ENCODE measurements at regions not wholly inside any gene's neighbourhood (a gene's known extent, or its start where the extent isn't known, plus 50 kb on each side); places are given as distances from the start of the nearest gene placed in this dataset.
A peak's percentile ranks its signal among the peaks of the same experiment; 100 is the strongest.
"Not testable (repeated sequence)": the region's sequence is repeated elsewhere in the genome, so short reads cannot be mapped to it uniquely, and the experiment has no call there.

DNA sequence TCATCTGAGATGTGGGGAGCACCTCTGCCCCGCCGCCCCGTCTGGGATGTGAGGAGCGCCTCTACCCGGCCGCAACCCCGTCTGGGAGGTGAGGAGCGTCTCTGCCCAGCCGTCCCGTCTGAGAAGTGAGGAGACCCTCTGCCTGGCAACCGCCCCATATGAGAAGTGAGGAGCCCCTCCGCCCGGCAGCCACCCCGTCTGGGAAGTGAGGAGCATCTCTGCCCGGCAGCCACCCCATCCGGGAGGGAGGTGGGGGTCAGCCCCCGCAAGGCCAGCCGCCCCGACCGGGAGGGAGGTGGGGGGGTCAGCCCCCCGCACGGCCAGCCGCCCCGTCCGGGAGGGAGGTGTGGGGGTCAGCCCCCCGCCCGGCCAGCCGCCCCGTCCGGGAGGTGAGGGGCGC lies 89.9 kb downstream of the PHLDA1 start:
- not testable (repeated sequence) for DNase-seq

DNA sequence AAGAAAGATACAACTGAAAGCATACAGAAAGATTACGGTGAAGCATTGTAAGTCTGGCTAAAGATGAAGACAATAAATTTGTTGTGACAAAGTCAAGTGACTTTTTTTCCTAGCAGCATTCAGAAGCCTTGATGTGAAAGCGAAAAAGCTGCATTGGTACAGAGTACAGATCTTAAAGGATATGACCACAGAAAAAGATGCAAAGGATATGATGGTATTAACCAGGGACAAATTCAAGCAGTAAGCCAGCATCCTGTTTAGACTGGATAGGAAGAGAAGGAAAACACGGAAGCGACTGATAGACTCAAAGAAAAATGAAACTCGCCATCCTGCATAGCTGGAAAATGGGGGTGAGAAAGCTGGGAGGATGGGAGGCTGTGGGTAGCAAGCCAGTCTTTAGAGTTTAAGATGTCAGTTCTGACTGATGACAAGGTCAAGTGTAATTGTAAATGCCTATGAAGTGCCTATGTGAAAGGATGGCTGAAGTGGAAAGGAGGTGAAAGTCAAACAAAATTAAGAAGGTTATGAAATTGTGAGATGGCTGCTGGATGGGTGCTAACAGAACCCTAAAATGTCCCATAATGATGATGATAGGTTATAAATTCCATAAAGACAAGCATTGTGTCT lies 92.4 kb downstream of the PHLDA1 start:
- DNase-seq, result no peak

DNA sequence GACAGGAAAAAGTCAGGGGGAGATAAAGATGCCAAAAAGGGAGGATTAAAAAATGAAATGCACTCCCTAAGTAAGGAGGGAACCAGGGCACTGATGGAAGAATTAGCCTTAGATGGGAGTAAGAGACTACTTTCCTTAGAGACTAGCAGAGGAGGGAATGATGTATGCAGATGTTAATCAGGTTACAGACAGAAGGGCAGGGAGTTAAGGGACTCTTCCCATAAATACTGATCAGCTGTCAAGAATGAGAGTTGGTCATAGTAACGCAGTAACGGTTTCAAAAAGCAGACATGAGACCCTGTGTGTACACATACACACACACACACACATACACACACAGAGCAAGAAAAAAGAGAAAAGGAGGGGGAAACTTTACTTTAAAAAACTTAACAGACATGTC lies 93.4 kb downstream of the PHLDA1 start:
- no peak for DNase-seq

GRCh38 chr12:75937486-75937885 lies 94.1 kb downstream of the PHLDA1 start:
- DNase-seq, result no peak

GRCh38 chr12:75936515-75937440 lies 94.8 kb downstream of the PHLDA1 start:
- DNase-seq, result no peak

DNA sequence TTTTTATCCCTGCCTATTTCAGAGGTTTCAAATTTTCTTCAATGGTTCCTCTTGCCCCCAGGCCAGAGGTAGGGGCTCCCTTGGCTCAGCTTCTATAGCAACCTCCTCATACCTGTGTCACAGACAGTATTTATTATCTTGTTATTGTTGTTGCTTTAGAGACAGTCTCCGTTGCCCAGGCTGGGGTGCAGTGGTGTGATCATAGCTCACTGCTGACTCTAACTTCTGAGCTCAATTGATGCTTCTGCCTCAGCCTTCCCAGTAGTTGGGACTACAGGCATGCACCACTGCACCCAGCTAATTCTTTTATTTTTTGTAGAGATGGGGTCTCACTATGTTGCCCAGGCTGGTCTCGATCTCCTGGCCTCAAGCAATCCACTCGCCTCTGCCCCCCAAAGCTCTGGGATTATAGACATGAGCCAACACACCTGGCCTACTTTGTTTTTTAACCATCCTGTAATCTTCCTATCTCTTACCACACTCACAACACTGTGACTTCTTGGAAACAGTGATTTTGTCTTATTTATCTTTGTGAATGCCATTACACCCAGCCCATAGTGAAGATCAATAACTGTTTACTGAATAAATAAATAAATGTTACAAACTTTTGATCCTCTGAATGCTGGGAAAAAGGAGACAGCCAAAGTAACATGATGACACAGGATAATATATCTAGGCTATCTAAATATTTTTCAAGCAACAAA lies 95.9 kb downstream of the PHLDA1 start:
- no peak for DNase-seq

DNA sequence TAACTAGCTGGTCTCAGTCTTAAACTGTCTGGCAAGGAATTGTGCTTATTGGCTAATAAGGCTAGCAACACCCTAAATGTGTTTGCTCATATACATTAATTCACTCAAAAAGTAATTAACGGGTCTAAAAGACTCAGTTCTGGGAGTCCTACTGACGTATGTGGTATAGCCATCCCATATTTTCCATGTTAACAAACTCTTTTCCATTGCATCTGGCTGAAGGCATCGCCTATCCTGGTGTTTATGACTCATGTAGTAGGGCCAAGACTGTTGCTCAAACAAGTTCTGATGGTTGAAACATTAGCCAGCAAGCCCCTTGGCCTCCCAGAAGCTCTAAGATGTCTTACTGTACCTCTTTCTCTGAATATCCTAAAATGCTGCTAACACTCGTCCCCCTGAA lies 98.5 kb downstream of the PHLDA1 start:
- DNase-seq, result no peak

- DNase-seq, result no peak
These were observed 99.3 kb downstream of the PHLDA1 start for GRCh38 chr12:75932241-75932640.

- no peak for DNase-seq
These were observed 107.5 kb downstream of the PHLDA1 start for GRCh38 chr12:75923964-75924666.

- no peak for DNase-seq
These were observed 108.5 kb downstream of the PHLDA1 start for GRCh38 chr12:75922944-75923642.

GRCh38 chr12:75921622-75922289 lies 109.8 kb downstream of the PHLDA1 start:
- no peak for DNase-seq

DNA sequence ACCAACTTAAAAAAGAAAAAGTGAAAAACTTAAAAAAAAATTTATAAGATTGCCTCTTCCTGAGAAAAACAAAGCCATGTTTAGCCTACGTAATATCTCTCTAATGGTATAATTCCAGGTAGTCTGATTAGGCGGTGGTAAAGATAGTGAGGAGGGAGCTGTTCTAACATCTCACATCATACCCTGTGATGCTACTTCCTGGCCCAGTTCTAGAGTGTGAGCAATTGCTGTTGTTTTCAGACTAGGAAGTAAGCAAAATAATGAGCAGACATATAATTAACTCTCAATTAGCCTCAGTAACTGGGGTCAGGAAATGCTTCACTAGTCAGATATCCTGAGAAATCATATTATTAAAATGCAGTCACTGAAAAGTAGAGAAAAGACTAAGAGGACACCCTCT lies 113.9 kb downstream of the PHLDA1 start:
- DNase-seq, result no peak

DNA sequence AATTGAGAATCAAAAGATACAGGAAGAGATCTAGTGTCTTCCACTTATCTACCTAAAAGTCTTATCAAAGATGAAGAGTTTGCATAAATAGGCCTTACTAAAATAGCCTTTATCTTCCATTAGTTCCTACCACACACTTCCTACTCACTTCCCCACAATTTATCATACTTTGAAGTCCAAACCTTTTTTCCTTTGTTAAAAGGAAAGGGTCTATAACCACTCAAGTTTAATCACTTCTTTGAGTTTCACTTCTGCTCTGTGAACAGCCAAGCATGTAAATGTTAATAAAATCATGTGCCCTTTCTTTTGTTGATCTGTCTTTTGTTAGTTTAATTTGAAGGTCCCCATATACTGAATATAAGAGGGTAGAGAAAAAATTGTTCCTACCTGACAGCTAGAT lies 114.5 kb downstream of the PHLDA1 start:
- DNase-seq, result no peak

DNA sequence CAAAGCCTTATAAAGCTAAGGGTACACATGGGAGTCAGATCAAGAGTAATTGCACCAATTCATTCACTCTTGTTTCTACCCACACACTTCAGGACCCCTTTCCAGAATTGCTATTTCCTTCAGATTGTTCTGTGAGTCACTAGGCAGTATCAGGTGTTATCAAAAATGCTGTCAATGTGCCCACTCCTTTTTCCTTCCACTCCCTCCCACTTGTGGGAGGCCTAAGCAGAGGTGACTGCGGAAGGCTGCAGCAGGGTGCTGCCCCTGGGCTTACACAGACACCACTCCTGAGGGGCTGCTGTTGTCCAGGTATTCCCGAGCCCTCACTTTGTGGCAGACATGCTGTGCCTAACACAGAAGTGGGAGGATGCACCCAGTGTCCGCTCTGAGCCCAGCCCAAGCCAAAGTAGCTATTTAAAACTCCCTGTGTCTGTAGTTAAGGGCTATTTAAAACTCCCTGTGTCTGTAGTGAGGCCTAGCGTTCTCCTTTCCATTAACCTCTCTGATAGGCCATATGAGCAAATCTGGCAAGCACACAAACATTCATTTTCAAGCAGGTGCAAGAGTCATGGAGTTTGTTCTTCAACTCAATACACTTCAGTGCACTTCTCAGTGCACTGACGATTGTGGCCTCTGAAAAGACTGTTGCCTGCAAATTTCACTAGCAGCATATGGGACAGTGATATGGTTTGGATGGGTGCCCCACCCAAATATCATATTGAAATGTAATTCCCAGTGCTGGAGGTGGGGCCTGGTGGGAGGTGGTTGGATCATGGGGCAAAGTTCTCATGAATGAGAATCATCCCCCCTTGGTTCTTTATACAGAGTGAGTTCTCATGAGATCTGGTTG lies 117.8 kb downstream of the PHLDA1 start:
- peak in 1 of 2 experiments; percentile 28 for DNase-seq

- peak; percentile 45 to 82 for DNase-seq
These were observed 121.6 kb downstream of the PHLDA1 start for GRCh38 chr12:75909714-75910656.

GRCh38 chr12:75908961-75909605 lies 122.5 kb downstream of the PHLDA1 start:
- peak; percentile 76 to 90 for DNase-seq

DNA sequence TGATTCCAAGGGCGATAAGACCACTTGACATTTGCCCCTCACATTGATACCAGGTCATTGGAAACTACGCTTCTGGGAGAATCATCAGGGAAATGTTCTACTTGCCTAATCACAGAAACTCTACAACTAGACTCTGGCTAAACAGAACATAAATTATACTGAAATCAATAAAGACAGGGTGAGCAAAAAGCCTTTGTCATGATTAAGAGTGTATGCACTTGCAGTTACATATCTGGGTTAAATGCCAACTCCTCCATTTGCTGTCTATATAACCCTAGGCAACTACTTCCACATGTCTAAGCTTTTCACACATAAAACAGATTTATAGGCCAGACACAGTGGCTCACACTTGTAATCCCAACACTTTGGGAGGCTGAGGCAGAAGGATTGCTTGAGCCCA lies 125.7 kb downstream of the PHLDA1 start:
- DNase-seq, result no peak

- no peak for DNase-seq
These were observed 130.8 kb downstream of the PHLDA1 start for GRCh38 chr12:75900781-75901254.

DNA sequence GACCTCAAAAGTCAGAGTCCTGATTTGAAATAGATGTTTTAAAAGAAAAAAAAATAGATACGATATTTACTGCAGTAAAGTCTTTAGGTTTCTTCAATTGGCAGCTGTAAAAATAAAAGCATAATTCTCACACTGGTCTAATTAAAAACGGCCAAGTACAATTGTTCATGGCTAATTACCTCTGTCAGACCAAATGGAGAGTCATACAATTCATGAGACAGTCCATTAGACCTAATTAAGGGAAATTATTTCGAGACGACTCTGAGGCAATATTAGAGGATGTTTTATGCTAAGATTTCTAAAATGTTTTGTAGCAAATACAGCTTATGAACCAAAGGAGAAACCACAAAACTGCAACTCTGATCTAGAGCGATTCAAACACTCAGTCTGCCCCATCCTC lies 131.3 kb downstream of the PHLDA1 start:
- DNase-seq, result peak in 1 of 2 experiments; percentile 19
